ENCODE measurements at regions not wholly inside any gene's neighbourhood (a gene's known extent, or its start where the extent isn't known, plus 50 kb on each side); places are given as distances from the start of the nearest gene placed in this dataset.

- TF ChIP-seq EZH2 (IDR thresholded peaks at IDR 0.05; ENCODE audit: borderline replicate concordance, low read depth, low read length, poor library complexity, severe bottlenecking): no peak
- TF ChIP-seq CTCF (conservative IDR thresholded peaks at IDR 0.05; ENCODE audit: low read depth, low read length): no peak
These were observed 52.7 kb upstream of the ERCC6L2 start for GRCh38 chr9:95822583-95823431.

Data from A673 (cell line).